GM12892 (cell line): ENCODE measurements at regions not wholly inside any gene's neighbourhood (a gene's known extent, or its start where the extent isn't known, plus 50 kb on each side); places are given as distances from the start of the nearest gene placed in this dataset.

ENCODE experiments used
- POLR2A ChIP-seq: IDR thresholded peaks from 2 replicates; pipeline ENCODE4 v1.6.1; 2011; ENCODE audit warnings: low read depth, low read length, control low read depth
- POLR2AphosphoS5 ChIP-seq: IDR thresholded peaks from 2 replicates; pipeline ENCODE4 v1.6.1; 2011; ENCODE audit warnings: low read depth, low read length, control low read depth
- TAF1 ChIP-seq: IDR thresholded peaks from 2 replicates; pipeline ENCODE4 v1.6.1; 2011; ENCODE audit warnings: low read depth, mild to moderate bottlenecking, control low read depth, low read length, borderline replicate concordance

- TF ChIP-seq POLR2A (no peak), POLR2AphosphoS5 (no peak), TAF1 (no peak)
Observed at GRCh38 chr4:54386042-54386669, 157.1 kb downstream of the PDGFRA start.
